ENCODE measurements at regions not wholly inside any gene's neighbourhood (a gene's known extent, or its start where the extent isn't known, plus 50 kb on each side); places are given as distances from the start of the nearest gene placed in this dataset.

- Mint-ChIP-seq H3K4me3 (no peak overlapping the region), H3K4me1 (ENCODE audit: unreplicated experiment) (peaks cover 6% of the 10 kb centered on the region), H3K36me3 (no peaks in the 10 kb centered on the region), H3K27me3 (peaks cover 4% of the 10 kb centered on the region), H3K27ac (no peak overlapping the region), H3K9me3 (peaks cover 21% of the 10 kb centered on the region)
- DNase-seq (ENCODE audit: extremely low spot score, unreplicated experiment) = no peak
- TF ChIP-seq CTCF (conservative IDR thresholded peaks at IDR 0.05) = no peak
Measured at GRCh38 chr5:82375488-82376244, 97.5 kb upstream of the RPS23 start.

DNA sequence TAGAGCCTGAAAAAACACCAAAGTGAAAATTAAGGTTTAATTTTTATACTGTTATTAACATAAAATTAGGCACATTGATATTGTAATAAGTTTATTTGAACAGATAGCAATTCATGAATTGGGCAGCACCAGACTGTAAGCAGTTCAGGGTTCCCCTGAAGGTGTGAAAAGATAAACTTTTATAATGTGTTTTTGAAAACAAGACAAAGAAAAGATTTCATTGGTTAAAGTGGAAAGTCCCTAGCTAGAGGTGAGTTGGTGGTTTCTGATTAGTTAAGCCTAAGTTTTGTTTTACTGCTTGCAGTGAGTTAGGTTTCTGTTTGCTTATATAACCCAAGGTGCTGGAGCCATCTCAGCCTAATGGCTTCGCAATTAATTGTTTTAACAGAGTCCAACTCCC lies 96.5 kb upstream of the RPS23 start:
- DNase-seq (ENCODE audit: extremely low spot score, unreplicated experiment) = no peak
- no peaks in the 10 kb centered on the region for H3K4me1 Mint-ChIP-seq (ENCODE audit: unreplicated experiment)
- H3K27me3 Mint-ChIP-seq = peaks cover 4% of the 10 kb centered on the region
- no peak overlapping the region for H3K27ac Mint-ChIP-seq
- TF ChIP-seq CTCF (conservative IDR thresholded peaks at IDR 0.05) = no peak
- peaks cover 21% of the 10 kb centered on the region for H3K9me3 Mint-ChIP-seq
- no peak overlapping the region for H3K4me3 Mint-ChIP-seq
- H3K36me3 Mint-ChIP-seq = no peaks in the 10 kb centered on the region

DNA sequence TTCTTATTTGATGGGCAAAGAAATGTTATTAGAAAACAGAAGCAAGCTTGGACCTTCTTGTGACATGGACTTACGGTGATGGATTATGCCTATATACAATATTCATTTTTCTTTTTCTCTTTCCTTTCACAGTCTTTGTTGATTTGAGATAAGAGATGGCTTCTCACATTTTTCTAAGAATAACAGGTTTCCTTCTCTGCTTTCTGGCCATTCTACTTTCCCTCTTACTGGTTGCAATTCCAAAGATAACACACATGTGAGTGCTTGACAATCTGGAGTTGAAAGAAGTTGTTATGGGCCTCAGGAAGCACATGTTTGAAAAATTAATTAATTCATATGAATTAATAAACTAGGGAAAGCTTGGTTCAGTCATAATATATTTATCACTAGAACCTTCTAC lies 89.8 kb upstream of the RPS23 start:
- Mint-ChIP-seq H3K27me3 (peaks cover 10% of the 10 kb centered on the region), H3K27ac (peak overlapping the region; percentile 23)
- no peak for TF ChIP-seq CTCF (conservative IDR thresholded peaks at IDR 0.05)

DNA sequence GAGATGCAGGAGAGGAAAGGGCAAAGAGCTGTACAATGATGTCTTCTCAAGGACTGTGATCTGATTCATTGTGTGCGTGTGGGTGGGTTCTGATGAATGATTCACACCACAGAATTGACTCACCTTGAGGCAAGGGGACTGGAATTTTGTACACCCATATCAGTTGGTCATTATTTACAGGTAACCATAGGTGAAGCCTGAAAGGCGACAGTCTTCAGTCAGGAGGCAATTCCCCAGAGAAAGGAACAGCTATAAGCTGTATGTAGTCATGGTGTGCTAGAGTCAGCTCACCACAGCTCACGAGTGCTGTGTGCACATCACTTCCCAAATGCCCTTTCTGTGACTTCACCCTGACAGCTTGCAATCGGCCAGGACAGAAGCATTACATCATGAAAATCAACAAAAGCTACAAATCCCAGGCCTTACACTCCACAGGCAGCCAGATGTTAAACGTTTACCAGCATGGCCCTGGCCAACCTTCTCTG lies 87.6 kb upstream of the RPS23 start:
- TF ChIP-seq CTCF (conservative IDR thresholded peaks at IDR 0.05) = no peak
- H3K4me1 Mint-ChIP-seq (ENCODE audit: unreplicated experiment) = peaks cover 8% of the 10 kb centered on the region
- no peak for DNase-seq (ENCODE audit: extremely low spot score, unreplicated experiment)
- no peaks in the 10 kb centered on the region for H3K36me3 Mint-ChIP-seq
- peak overlapping the region; percentile 61 for H3K27ac Mint-ChIP-seq
- H3K4me3 Mint-ChIP-seq = no peak overlapping the region
- no peaks in the 10 kb centered on the region for H3K9me3 Mint-ChIP-seq
- H3K27me3 Mint-ChIP-seq = peaks cover 15% of the 10 kb centered on the region

More for the DNA sequence above, 89.8 kb upstream of the RPS23 start:
- no peaks in the 10 kb centered on the region for H3K36me3 Mint-ChIP-seq
- H3K9me3 Mint-ChIP-seq = no peaks in the 10 kb centered on the region
- H3K4me1 Mint-ChIP-seq (ENCODE audit: unreplicated experiment) = peaks cover 8% of the 10 kb centered on the region
- no peak for DNase-seq (ENCODE audit: extremely low spot score, unreplicated experiment)
- H3K4me3 Mint-ChIP-seq = no peak overlapping the region

DNA sequence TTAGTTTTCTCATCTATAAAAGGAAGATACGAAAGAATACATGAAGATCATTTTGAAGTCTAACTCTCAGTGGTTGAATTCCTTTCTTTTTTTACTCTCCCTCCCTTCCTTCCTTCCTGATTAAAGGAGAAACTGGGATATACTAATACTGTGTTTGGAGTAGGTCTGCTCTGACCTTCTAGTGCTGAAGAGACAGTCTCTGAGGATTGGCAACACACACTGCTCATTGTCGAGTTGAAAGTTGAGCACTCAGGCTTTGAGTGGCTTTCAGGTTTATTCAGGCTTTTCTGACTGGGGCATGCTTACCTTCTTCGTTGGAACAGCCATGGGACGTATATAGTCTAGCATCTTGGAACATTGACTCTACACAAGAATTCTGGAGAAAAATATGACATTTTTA lies 86.9 kb upstream of the RPS23 start:
- no peak overlapping the region for H3K4me3 Mint-ChIP-seq
- H3K9me3 Mint-ChIP-seq = no peaks in the 10 kb centered on the region
- H3K4me1 Mint-ChIP-seq (ENCODE audit: unreplicated experiment) = peaks cover 13% of the 10 kb centered on the region
- H3K27me3 Mint-ChIP-seq = peaks cover 15% of the 10 kb centered on the region
- no peak for DNase-seq (ENCODE audit: extremely low spot score, unreplicated experiment)
- TF ChIP-seq CTCF (conservative IDR thresholded peaks at IDR 0.05) = no peak
- H3K27ac Mint-ChIP-seq = no peak overlapping the region
- no peaks in the 10 kb centered on the region for H3K36me3 Mint-ChIP-seq

All from type B pancreatic cell (in vitro differentiated cells).